HG02870 (cell line): ENCODE measurements at regions not wholly inside any gene's neighbourhood (a gene's known extent, or its start where the extent isn't known, plus 50 kb on each side); places are given as distances from the start of the nearest gene placed in this dataset.
A peak's percentile ranks its signal among the peaks of the same experiment; 100 is the strongest.

Source experiments
- ATAC-seq: cut with Tn5 transposase; IDR thresholded peaks from one replicate; pipeline ENCODE4 v1.9.1; 2021; ENCODE audit warnings: mild to moderate bottlenecking, moderate library complexity; ENCODE audit not compliant: unreplicated experiment

- ATAC-seq: no peak
Observed at GRCh38 chr6:91173651-91174050, 586.8 kb upstream of the MAP3K7 start.

- no peak for ATAC-seq
Observed at GRCh38 chr6:91173186-91173585, 586.3 kb upstream of the MAP3K7 start.

GRCh38 chr6:91171754-91172462, 585.0 kb upstream of the MAP3K7 start:
- ATAC-seq: no peak

- ATAC-seq: no peak
Observed at GRCh38 chr6:91167846-91168245, 581.0 kb upstream of the MAP3K7 start.

- no peak for ATAC-seq
Observed at GRCh38 chr6:91166271-91167046, 579.6 kb upstream of the MAP3K7 start.

- no peak for ATAC-seq
Observed at GRCh38 chr6:91164105-91164504, 577.2 kb upstream of the MAP3K7 start.

GRCh38 chr6:91161246-91161645, 574.4 kb upstream of the MAP3K7 start:
- no peak for ATAC-seq

GRCh38 chr6:91155129-91155785, 568.4 kb upstream of the MAP3K7 start:
- ATAC-seq: peak; percentile 61

GRCh38 chr6:91152824-91153223, 566.0 kb upstream of the MAP3K7 start:
- ATAC-seq: no peak

GRCh38 chr6:91149956-91150705, 563.3 kb upstream of the MAP3K7 start:
- no peak for ATAC-seq

- ATAC-seq: no peak
Observed at GRCh38 chr6:91149246-91149955, 562.5 kb upstream of the MAP3K7 start.

GRCh38 chr6:91144126-91144525, 557.3 kb upstream of the MAP3K7 start:
- ATAC-seq: no peak

- no peak for ATAC-seq
Observed at GRCh38 chr6:91142154-91142553, 555.3 kb upstream of the MAP3K7 start.

GRCh38 chr6:91141346-91141745, 554.5 kb upstream of the MAP3K7 start:
- no peak for ATAC-seq

- no peak for ATAC-seq
Observed at GRCh38 chr6:91140449-91140848, 553.6 kb upstream of the MAP3K7 start.

GRCh38 chr6:91137286-91137685, 550.4 kb upstream of the MAP3K7 start:
- no peak for ATAC-seq

GRCh38 chr6:91135406-91136103, 548.7 kb upstream of the MAP3K7 start:
- no peak for ATAC-seq

GRCh38 chr6:91132461-91132860, 545.6 kb upstream of the MAP3K7 start:
- no peak for ATAC-seq

- no peak for ATAC-seq
Observed at GRCh38 chr6:91130126-91130525, 543.3 kb upstream of the MAP3K7 start.

- no peak for ATAC-seq
Observed at GRCh38 chr6:91127752-91128151, 540.9 kb upstream of the MAP3K7 start.
